Bronchial epithelial cell (primary cell): ENCODE measurements at regions not wholly inside any gene's neighbourhood (a gene's known extent, or its start where the extent isn't known, plus 50 kb on each side); places are given as distances from the start of the nearest gene placed in this dataset.

ENCODE experiments used
- DNase-seq: peaks from one replicate; pipeline ENCODE4 v3.0.0-alpha.2; 2010; ENCODE audit warnings: low read depth
- FAIRE-seq: peaks from 2 replicates; lab custom pipeline; 2011; peaks lifted over from hg19 to GRCh38; lab: Jason Lieb, UNC
- H3K27me3 ChIP-seq: 2 replicates; pipeline ENCODE4 v1.5.1; 2011; ENCODE audit warnings: low read length; ENCODE audit not compliant: control insufficient read depth, insufficient read depth
- H3K36me3 ChIP-seq: 2 replicates; pipeline ENCODE4 v1.5.1; 2011; ENCODE audit warnings: low read length; ENCODE audit not compliant: control insufficient read depth, insufficient read depth
- H3K4me3 ChIP-seq: 2 replicates; pipeline ENCODE4 v1.5.1; 2011; ENCODE audit warnings: mild to moderate bottlenecking, low read depth, low read length, control low read depth
- CTCF ChIP-seq: IDR thresholded peaks from 2 replicates; pipeline ENCODE4 v1.5.1; 2011; ENCODE audit warnings: mild to moderate bottlenecking, moderate library complexity, low read length, control low read depth, inconsistent platforms; ENCODE audit not compliant: insufficient read depth, severe bottlenecking

DNA sequence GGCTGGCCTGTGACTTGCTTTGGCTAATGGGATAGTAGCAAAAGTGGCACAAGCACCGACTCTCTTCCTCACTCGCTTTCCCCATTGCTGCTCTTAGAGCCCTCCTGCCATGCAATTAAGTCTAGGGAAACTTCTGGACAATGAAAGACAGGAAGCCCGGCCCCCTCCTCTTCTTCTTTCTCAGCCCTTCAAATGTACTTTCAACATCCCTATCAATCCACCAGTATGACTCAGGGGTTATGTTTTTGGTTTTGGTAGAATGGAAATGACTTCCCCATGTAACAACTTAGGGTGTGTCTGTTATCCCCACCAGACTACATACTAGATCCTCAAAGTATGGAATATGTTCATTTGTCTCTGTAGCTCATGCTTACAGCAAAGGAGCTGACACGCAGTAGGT is 139.0 kb upstream of the GDF10 start:
- DNase-seq, result no peak
- Histone ChIP-seq H3K4me3 (no peak overlapping the region), H3K36me3 (no peaks in the 10 kb centered on the region), H3K27me3 (no peaks in the 10 kb centered on the region)
- no peak for FAIRE-seq
- TF ChIP-seq CTCF, result no peak

DNA sequence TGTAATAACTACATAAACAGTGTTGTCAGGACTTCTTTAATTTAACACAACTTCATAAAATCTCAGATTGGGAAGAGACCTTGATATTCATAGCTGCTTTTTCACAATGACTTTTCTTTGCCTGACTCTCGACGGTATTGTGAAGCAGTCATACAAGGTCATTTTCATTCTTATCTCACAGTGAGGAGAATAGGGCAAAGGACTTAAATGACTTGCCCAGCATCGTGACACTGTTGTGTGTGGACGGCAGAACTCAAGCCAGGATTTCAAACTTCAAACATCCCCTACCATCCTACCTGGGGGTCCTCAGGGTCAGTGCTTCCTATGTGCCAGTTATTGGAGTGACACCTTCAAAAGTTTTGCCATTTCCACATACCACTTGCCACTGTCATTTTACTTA is 138.5 kb upstream of the GDF10 start:
- FAIRE-seq (no peak), DNase-seq (no peak)
- Histone ChIP-seq H3K4me3 (no peak overlapping the region), H3K36me3 (no peaks in the 10 kb centered on the region), H3K27me3 (no peaks in the 10 kb centered on the region)
- no peak for TF ChIP-seq CTCF

DNA sequence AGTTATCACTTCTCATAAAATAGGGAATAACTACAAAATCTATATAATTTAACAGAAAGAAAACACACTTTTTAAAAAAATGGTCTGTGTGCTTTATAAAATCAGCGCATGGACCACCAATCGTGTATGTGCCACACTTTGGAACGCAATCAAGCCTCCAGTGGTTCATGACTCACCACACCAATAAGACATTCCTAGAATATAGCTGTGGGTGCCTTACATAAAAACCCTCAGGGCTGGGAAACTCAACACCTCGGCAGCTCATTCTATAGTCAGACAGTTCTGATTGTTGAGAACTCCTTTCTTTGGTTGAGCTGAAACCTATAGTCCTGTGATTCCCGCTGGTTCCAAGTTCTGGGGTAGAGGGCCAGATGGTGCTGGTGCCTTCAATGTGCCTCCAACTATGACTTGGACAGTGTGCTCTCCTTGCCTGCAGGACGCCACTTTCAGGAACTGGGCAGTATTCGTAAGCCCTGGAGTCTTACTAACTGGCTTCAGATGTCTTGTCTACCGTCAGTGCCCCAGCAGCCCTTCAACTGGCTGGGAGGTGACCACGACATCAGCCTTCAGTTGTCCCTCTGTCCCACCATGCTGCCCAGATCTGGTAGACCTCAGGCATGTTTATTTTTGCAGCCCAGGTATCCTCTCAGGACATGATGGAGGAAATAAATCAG is 135.7 kb upstream of the GDF10 start:
- Histone ChIP-seq H3K36me3 (no peaks in the 10 kb centered on the region), H3K4me3 (no peak overlapping the region), H3K27me3 (no peaks in the 10 kb centered on the region)
- TF ChIP-seq CTCF, result no peak
- DNase-seq (peak; percentile 75), FAIRE-seq (no peak)

GRCh38 chr10:47164800-47165128 is 135.2 kb upstream of the GDF10 start:
- Histone ChIP-seq H3K36me3 (no peaks in the 10 kb centered on the region), H3K27me3 (no peaks in the 10 kb centered on the region), H3K4me3 (no peak overlapping the region)
- DNase-seq (peak; percentile 20), FAIRE-seq (no peak)
- TF ChIP-seq CTCF, result no peak

DNA sequence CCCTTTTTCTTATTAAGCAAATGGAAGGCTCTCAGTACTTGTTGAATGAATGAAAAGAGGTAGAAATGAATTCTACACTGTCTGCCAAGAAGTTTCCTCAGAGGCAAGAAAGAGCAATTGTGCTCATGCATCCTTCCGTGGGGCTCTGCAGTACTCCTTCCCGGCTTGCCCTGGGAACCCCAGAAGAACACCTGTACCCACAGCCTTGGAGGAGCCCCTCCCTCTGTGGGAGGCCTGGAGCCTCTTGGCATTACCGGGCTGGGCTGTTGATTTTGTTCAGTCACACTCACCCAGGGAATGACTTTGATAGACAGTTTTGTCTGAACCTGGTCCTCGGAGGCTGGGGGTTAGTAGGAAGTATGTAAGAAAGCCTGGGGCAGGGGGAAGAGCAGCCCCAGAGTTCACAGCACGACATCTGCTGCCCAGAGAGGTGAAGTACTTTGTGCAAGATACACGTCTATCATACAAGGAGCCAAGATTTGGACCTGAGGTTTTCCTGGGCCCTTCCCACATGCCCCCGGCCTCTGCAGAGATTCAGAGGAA is 134.8 kb upstream of the GDF10 start:
- Histone ChIP-seq H3K4me3 (no peak overlapping the region), H3K27me3 (no peaks in the 10 kb centered on the region), H3K36me3 (no peaks in the 10 kb centered on the region)
- no peak for TF ChIP-seq CTCF
- FAIRE-seq (no peak), DNase-seq (no peak)
